Astrocyte of the spinal cord (primary cell): ENCODE measurements at regions not wholly inside any gene's neighbourhood (a gene's known extent, or its start where the extent isn't known, plus 50 kb on each side); places are given as distances from the start of the nearest gene placed in this dataset.

ENCODE experiments used
- DNase-seq: peaks from one replicate; pipeline ENCODE4 v3.0.0; 2011; ENCODE audit warnings: low read depth, low spot score
- H3K4me3 ChIP-seq: 2 replicates; pipeline ENCODE4 v1.5.1; 2011; ENCODE audit warnings: low read depth, mild to moderate bottlenecking, low read length, moderate library complexity
- in situ Hi-C: cut with HindIII; loops from 2 replicates; pipeline ENCODE4 v1.10.0; 2017; ENCODE audit warnings: low sequenced_read_pairs
- TF ChIP-seq, protein P1 (sequence below): IDR thresholded peaks from 2 replicates; pipeline ENCODE4 v1.5.1; 2012; ENCODE audit warnings: low read depth, mild to moderate bottlenecking, low read length, inconsistent platforms

DNA sequence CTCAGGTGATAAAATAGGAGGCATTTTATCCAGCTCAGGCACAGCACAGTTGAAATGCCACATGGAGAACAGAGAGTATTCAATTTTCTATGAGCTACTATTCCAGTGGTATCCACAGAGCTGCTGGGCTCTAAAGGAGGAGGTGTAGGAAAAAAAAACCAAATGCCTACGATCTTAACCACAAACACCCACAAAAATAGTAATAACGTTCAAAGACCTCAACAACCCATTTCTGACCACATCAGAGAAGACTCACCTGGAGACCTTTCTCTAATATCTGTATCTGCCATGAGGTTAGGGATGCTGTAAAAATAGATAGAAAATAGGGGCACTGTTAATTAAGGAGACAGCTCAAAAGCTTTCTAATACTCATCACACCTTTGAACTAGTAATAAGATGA lies 294.6 kb upstream of the PARD3B start:
- TF ChIP-seq, protein P1, sequence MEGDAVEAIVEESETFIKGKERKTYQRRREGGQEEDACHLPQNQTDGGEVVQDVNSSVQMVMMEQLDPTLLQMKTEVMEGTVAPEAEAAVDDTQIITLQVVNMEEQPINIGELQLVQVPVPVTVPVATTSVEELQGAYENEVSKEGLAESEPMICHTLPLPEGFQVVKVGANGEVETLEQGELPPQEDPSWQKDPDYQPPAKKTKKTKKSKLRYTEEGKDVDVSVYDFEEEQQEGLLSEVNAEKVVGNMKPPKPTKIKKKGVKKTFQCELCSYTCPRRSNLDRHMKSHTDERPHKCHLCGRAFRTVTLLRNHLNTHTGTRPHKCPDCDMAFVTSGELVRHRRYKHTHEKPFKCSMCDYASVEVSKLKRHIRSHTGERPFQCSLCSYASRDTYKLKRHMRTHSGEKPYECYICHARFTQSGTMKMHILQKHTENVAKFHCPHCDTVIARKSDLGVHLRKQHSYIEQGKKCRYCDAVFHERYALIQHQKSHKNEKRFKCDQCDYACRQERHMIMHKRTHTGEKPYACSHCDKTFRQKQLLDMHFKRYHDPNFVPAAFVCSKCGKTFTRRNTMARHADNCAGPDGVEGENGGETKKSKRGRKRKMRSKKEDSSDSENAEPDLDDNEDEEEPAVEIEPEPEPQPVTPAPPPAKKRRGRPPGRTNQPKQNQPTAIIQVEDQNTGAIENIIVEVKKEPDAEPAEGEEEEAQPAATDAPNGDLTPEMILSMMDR, result no peak
- in situ Hi-C loops, result no loop called here
- DNase-seq, result no peak
- H3K4me3 ChIP-seq, result no peak overlapping the region

DNA sequence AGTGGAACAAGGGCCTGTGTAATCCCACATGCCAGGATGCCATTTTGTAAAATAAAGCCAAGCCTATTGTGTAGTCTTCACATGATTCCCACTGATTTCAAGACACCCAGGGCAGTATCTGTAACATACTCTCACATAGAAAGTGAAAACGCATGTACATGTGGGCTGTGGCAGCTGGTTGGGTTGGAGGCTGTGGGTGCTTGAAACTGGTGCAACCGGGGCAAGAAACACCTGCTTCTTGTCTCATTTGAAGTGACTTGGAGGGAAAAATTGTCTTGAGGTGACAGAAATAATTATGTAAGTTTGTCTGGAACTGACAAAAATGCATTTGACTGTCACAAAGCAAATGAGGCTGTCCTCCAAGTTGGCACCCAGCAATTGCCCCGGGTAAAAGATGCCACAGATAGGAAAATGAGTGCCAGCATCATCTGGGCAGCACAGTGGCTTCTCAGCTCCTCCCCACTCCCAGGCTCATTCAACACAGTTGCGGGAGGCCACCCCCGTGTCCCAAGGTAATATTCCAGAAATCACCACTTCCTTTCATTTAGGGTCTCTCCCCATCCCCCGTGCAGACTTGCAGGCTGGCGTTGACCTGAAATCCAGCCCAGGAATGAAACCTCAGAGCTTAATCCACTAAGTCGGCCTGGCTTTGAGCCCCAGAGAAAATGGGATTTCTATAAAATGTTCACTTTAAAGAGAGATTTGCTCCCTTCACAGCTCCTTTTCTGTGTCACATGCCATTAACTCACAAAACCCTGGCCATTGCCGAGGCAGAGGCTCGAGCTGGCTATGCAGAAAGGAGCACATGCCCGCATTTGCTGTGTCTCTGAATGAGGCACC lies 293.9 kb upstream of the PARD3B start:
- no peak overlapping the region for H3K4me3 ChIP-seq
- TF ChIP-seq, protein P1, result no peak
- DNase-seq, result no peak
- in situ Hi-C loops, result no loop called here

DNA sequence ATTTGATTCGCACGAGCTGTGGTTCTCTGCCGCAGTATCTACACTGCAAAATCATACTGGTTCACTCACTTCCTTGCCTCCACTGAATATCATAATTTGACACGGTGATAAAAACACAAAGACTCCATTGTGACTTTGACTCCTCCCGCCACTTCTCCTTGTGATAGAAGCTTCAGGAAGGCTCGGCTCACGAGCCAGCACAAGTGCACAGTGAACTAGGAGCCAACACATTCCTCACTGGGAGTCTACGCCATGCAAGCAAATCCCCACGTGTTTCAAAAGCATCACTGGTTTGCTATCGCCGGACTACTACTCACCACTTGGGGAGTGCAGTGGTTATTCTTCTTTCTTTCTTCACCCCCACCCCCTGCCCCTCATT lies 293.3 kb upstream of the PARD3B start:
- TF ChIP-seq, protein P1, result no peak
- H3K4me3 ChIP-seq, result no peak overlapping the region
- no peak for DNase-seq
- in situ Hi-C loops, result no loop called here

DNA sequence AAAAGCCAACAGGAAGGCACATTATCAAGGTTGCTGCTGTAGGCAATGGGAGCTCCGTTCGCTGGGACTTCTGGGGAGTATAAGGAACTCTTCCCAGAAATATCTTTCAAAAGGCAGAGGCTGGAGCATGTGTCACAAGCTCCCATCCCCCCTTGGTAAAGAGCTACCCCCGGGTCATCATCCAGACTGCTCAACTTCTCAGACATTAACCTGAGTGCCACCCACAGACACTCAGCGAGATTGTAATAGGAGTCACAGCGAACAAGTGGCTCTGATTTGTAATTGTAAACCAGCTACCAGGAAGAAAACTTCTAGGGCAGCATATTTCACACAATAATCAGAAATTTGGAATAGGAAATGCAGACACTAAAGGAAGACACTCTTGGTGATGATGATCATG lies 290.2 kb upstream of the PARD3B start:
- H3K4me3 ChIP-seq, result no peak overlapping the region
- in situ Hi-C loops, result no loop called here
- no peak for DNase-seq
- TF ChIP-seq, protein P1, result no peak

DNA sequence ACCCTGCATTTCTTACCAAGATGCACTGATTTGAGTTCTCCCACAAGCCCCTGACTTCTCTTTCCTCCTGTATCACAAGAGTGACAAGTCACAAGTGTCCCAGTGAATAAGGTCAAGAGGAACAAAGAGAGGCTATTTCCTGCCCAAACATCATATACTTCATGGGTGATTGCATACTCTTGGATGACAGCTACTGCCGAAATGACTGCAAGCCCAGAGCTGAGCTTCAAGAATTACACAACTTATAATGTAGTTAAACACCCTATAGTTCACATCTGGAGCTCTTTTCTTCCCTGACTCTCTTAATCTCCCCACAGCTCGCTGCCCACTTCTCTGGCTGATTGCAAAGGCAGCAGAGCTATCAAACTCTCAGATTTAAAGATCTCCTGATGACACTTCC lies 289.7 kb upstream of the PARD3B start:
- no peak overlapping the region for H3K4me3 ChIP-seq
- TF ChIP-seq, protein P1, result no peak
- in situ Hi-C loops, result no loop called here
- no peak for DNase-seq

DNA sequence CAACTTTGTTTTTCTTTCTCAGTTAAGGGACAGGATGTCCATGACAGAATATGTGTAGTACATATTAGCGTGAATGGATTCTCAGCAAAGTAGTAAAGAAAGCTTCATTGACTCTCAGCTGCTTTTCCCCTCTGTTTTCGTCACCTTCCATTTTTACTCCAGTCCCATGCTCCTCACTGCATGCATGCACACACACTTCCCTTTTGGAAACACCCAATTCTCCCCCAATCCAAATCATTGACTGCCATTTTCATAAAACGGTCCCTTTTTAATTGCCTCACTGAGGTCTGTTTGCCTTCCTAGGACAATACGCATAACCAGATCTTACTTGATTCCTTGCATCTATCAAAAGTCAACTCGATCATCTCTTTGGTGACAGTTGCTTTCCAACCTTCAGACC lies 287.5 kb upstream of the PARD3B start:
- DNase-seq, result no peak
- TF ChIP-seq, protein P1, result no peak
- in situ Hi-C loops, result no loop called here
- H3K4me3 ChIP-seq, result no peak overlapping the region
